GM19328 (cell line): ENCODE measurements at regions not wholly inside any gene's neighbourhood (a gene's known extent, or its start where the extent isn't known, plus 50 kb on each side); places are given as distances from the start of the nearest gene placed in this dataset.
A peak's percentile ranks its signal among the peaks of the same experiment; 100 is the strongest.
"Not testable (repeated sequence)": the region's sequence is repeated elsewhere in the genome, so short reads cannot be mapped to it uniquely, and the experiment has no call there.

Source experiments
- ATAC-seq: cut with Tn5 transposase; IDR thresholded peaks from one replicate; pipeline ENCODE4 v1.9.1; 2021; ENCODE audit warnings: mild to moderate bottlenecking, moderate library complexity; ENCODE audit not compliant: unreplicated experiment

GRCh38 chr10:9157656-9158055 lies 1103.2 kb downstream of the GATA3 start:
- ATAC-seq, result no peak

- ATAC-seq, result no peak
These were observed 1104.2 kb downstream of the GATA3 start for GRCh38 chr10:9158675-9159074.

- no peak for ATAC-seq
These were observed 1105.8 kb downstream of the GATA3 start for GRCh38 chr10:9160275-9160674.

DNA sequence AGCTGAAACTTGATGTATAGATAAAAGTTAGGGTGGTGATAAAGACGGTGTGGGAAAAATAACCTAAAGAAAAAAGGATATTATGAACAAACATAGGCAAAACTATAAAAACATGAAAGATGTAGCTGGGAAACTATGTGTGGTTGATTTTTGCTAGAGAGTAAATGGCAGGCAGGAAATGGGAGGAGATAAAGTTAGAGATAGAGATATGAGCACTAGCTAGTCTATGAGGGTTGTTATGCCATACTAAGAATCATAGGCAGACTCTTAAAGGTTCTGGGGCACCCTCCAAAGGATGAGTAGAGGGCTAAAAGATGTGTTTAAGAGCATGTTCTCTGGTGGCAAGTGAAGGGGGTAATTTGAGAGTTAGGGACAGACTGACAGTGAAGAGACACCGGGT lies 1109.2 kb downstream of the GATA3 start:
- no peak for ATAC-seq

DNA sequence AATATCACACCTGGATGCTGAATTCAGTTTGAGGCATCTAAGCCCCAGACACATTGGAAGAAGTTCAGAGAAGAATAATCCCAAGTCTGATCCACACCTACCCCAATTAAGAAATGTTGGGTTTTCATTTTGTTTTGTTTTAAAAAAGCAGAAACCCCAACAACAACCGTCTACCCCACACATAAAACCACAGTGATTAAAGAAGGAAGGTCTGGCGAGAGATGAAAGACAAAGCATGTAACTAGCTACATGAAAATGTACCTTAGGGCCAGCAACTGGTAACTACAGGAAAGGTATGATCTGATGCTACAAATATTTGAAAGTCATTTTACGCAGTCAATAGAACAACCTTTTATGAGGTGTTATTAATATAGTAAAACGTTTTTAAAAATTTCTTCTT lies 1112.3 kb downstream of the GATA3 start:
- ATAC-seq, result no peak

DNA sequence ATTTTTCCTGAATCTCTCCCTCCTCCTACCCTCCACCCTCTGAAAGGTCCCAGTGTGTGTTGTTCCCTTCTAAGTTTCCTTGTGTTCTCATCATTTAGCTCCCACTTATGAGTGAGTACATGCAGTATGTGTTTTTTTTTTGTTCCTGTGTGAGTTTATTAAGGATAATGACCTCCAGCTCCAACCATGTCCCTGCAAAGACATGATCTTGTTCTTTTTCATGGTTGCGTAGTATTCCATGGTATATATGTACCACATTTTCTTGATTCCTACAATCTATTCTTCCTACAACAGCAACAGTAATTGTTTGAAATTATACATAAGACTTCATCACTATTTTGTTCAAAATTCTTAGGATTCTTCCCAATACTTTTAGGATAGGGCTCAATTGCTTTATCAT lies 1117.8 kb downstream of the GATA3 start:
- ATAC-seq, result no peak

- ATAC-seq, result no peak
These were observed 1120.7 kb downstream of the GATA3 start for GRCh38 chr10:9175200-9175599.

- not testable (repeated sequence) for ATAC-seq
These were observed 1128.9 kb downstream of the GATA3 start for GRCh38 chr10:9183197-9183880.

DNA sequence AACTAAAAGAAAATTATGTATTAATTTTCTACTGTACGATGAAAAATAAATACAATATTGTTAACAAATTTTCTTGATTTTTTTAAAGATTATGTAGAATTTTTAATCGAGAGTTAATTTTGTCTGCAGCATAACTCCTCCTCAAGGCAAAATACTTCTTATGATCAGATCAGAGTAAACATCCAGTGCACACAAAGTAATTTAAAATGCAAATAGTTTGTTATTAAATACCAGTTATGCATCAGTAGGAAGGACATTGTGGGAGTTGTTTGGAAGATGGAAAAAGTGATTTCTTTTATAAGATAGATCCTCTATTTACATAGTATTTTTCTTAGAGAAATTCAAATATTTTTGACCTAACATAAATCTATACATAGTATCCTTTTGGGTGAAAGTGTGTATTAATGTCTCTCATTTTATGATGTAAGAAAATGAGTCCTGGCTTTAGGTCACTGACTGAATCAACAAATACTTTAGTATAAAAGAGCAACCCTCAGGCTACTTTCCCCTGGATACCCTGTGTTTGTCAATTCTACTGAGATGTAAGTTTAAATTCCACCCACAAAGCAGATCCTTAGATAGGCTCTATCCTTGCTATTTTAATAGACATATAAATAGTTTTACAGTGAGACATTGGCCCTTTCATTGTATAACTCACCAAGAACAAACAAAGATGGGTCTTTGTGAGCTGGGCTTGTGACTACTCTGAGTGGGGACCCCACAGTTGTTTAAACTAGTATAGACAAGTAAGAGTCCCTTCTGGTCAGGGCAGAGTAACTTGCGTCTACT lies 1133.7 kb downstream of the GATA3 start:
- no peak for ATAC-seq

DNA sequence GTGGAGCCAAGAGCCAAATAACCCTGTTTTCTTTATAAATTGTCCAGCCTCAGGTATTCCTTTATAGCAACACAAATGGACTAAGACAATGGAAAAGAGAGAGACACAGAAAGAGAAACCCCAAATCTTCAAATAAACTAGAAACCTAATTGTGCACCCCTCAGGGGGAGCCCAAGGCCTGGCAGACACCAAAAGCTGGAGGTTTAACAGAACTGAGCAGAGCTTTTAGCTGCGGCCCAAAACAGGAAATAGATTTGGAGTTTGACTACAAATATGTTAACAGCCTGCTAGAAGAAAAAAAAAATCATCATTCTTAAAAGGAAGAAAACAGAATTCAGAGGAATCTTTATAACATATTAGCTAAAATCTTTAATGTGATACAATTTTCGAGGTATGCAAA lies 1135.0 kb downstream of the GATA3 start:
- ATAC-seq, result no peak

DNA sequence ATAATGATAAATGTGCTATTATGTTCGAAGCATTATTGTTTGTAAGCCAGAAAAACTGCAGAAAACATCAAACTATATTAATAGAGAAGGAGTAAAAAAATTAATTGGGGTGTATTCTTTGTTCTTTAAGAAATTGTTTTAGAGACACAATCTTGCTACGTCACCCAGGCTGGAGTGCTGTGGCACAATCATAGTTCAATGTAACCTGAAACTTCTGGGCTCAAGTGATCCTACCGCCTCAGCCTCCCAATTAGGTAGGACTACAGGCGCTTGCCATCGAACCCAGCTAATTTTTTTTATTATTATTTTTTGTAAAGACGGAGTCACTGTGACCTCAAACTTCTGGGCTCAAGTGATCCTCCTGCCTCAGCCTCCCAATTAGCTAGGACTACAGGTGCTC lies 1138.6 kb downstream of the GATA3 start:
- no peak for ATAC-seq

GRCh38 chr10:9195385-9195784 lies 1140.9 kb downstream of the GATA3 start:
- ATAC-seq, result no peak

DNA sequence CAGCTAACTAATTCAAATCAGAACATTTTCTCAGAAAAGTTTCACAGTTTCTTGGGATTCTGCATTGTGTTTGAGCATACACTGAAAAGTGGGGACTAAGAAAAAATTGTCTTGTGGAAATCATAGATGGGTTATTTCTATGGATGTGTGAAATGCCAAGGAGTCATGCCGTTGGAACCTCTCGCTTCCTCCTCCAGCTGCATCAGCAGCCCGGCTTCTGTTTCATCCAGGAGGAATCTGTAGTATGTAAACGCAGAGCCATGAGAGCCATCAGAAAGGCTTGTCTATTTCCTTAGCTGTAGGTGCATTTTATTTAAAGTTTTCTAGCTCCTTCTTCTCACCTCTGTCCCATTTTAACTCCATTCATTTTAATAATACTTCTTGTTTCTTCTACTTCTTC lies 1144.1 kb downstream of the GATA3 start:
- no peak for ATAC-seq

GRCh38 chr10:9205558-9205957 lies 1151.1 kb downstream of the GATA3 start:
- no peak for ATAC-seq

DNA sequence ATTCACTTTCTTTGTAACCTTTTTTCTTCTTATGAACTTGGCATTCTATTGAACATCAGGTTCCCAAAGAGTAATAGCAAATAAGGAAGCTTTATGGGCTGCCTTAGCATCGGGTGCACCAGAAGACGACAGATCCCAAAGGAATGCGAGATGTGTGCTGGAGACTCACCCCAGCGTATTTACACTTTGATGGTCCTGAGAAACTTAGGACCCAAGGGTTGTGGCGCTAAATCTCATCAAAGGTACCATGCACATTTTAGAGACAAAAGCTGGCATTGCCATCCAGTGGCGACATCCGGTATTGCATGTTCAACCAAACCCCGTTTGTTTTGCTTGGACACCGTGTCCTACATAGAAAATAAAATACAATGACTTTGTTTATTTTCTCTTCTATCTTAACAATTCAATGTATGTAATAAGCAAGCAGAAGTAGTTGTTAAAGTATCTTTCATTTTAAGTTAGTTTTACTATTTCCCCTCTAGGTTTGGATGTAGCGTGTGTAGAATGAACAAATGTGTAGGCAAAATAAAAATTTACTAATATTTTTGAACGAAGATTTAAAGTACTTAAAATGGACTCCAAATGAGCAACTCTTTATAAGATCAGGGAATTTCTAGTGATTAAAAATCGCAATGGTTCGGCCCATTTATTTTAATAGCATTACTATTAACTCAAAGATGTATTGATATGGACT lies 1154.8 kb downstream of the GATA3 start:
- peak; percentile 58 for ATAC-seq

GRCh38 chr10:9211228-9211627 lies 1156.7 kb downstream of the GATA3 start:
- ATAC-seq, result no peak

DNA sequence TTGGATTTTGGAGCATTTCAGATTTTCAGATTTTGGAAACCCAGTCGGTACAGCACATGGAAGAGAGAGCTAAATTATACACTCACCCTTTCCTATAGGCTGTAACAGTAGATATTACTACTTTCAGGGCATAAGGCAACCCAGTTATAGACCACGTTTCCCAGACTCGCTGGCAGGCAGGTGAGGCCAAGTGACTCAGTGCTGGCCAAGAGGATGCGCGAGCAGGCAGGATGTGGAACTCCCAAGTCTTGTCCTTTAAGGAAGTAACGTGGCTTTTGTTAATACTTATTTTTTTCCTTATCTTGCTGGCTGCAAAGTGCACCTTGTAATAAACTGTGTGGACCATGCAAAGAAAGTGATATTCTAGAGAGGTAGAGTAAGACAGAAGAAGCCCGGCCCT lies 1160.1 kb downstream of the GATA3 start:
- no peak for ATAC-seq

- ATAC-seq, result no peak
These were observed 1160.6 kb downstream of the GATA3 start for GRCh38 chr10:9215121-9215520.

- ATAC-seq, result no peak
These were observed 1165.4 kb downstream of the GATA3 start for GRCh38 chr10:9219860-9220259.

DNA sequence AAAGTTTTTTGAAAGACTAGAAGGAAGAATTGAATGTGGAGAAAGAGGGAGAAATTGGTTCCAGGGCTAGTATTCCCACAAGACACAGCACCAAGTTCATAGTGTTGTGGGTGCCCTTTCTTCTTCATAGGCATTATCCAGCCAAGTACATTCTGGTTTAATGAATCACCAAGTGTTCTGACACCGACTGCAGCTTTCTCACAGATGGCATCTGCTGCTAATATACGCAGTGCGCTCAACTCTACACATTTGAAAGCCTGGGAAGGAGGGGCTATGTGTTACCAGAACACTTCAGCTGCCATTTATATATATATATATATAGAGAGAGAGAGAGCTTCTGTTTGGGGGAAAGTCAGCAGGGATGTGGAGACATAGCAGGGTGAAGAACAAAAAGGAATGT lies 1168.4 kb downstream of the GATA3 start:
- no peak for ATAC-seq

GRCh38 chr10:9227679-9228365 lies 1173.3 kb downstream of the GATA3 start:
- no peak for ATAC-seq
